ENCODE measurements at regions not wholly inside any gene's neighbourhood (a gene's known extent, or its start where the extent isn't known, plus 50 kb on each side); places are given as distances from the start of the nearest gene placed in this dataset.

DNA sequence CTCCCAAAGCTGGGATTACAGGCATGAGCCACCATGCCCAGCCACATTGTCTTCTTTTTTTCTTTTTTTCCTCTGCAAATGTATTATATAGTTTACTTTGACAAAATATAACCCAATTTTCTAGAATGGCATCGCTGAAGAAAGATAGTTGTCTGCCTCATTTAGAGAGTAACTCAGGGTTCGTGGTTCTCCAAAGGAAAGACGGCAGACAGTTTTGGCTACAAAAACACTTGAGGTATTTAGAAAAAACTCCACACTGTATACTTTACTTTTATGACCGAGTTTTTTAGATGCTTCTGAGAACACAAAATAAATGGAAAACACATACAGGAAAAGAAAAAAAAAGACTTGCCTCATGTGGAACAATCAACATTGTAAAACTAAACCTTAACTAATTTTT is 369.1 kb upstream of the ATP2B1 start:
- TF ChIP-seq POLR2A (IDR thresholded peaks at IDR 0.05): no peak
- TF ChIP-seq, protein P1, sequence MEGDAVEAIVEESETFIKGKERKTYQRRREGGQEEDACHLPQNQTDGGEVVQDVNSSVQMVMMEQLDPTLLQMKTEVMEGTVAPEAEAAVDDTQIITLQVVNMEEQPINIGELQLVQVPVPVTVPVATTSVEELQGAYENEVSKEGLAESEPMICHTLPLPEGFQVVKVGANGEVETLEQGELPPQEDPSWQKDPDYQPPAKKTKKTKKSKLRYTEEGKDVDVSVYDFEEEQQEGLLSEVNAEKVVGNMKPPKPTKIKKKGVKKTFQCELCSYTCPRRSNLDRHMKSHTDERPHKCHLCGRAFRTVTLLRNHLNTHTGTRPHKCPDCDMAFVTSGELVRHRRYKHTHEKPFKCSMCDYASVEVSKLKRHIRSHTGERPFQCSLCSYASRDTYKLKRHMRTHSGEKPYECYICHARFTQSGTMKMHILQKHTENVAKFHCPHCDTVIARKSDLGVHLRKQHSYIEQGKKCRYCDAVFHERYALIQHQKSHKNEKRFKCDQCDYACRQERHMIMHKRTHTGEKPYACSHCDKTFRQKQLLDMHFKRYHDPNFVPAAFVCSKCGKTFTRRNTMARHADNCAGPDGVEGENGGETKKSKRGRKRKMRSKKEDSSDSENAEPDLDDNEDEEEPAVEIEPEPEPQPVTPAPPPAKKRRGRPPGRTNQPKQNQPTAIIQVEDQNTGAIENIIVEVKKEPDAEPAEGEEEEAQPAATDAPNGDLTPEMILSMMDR (IDR thresholded peaks at IDR 0.05): no peak
